Liver (tissue), 8 donors: ENCODE measurements at regions not wholly inside any gene's neighbourhood (a gene's known extent, or its start where the extent isn't known, plus 50 kb on each side); places are given as distances from the start of the nearest gene placed in this dataset.

Experiments
- DNase-seq: peaks from one replicate; pipeline ENCODE4 v3.0.0-alpha.2; 2017; ENCODE audit warnings: low spot score
- H3K27ac ChIP-seq, 2 donors: one replicate each; pipeline ENCODE4 v1.7.0; 2013; ENCODE audit warnings: inconsistent platforms in 2 of 2, low read length in 2 of 2, control low read depth in 1 of 2, low read depth in 1 of 2, mild to moderate bottlenecking in 1 of 2
- H3K27me3 ChIP-seq, 4 donors: one replicate each; pipeline versions ENCODE4 v1.6.1 to v1.7.0; 2013; ENCODE audit warnings: low read length in 3 of 4, inconsistent platforms in 1 of 4, mild to moderate bottlenecking in 1 of 4, moderate library complexity in 1 of 4; ENCODE audit not compliant: control insufficient read depth in 4 of 4, insufficient read depth in 4 of 4
- H3K36me3 ChIP-seq, 4 donors: one replicate each; pipeline versions ENCODE4 v1.6.1 to v1.7.0; 2013; ENCODE audit warnings: low read length in 3 of 4, mild to moderate bottlenecking in 3 of 4, low read depth in 1 of 4, moderate library complexity in 1 of 4; ENCODE audit not compliant: control insufficient read depth in 4 of 4, insufficient read depth in 3 of 4
- H3K4me1 ChIP-seq, 4 donors: one replicate each; pipeline versions ENCODE4 v1.6.1 to v1.7.0; 2013; ENCODE audit warnings: low read length in 3 of 4, mild to moderate bottlenecking in 3 of 4, moderate library complexity in 1 of 4; ENCODE audit not compliant: control insufficient read depth in 4 of 4, insufficient read depth in 4 of 4
- H3K4me3 ChIP-seq, 3 donors: one replicate each; pipeline versions ENCODE4 v1.6.1 to v1.7.0; 2013; ENCODE audit warnings: low read length in 3 of 3, control low read depth in 1 of 3, low read depth in 1 of 3, mild to moderate bottlenecking in 1 of 3
- H3K9ac ChIP-seq, 2 donors: one replicate each; pipeline ENCODE4 v1.7.0; 2013; ENCODE audit warnings: low read length in 2 of 2, mild to moderate bottlenecking in 2 of 2, moderate library complexity in 2 of 2, control low read depth in 1 of 2, low read depth in 1 of 2
- H3K9me3 ChIP-seq, 4 donors: one replicate each; pipeline versions ENCODE4 v1.6.1 to v1.7.0; 2013; ENCODE audit warnings: low read length in 3 of 4; ENCODE audit not compliant: control insufficient read depth in 4 of 4
- ATF3 ChIP-seq: IDR thresholded peaks from 2 replicates; pipeline ENCODE4 v1.6.1; 2016; ENCODE audit warnings: antibody characterized with exemption
- CTCF ChIP-seq: fragments of 150-350 bp; IDR thresholded peaks from 2 replicates; pipeline ENCODE4 v1.5.1; 2017; ENCODE audit warnings: improper control_type of control experiment, low read depth, low read length; ENCODE audit not compliant: missing input control
- EGR1 ChIP-seq, 2 donors: IDR thresholded peaks; 2 replicates each; pipeline ENCODE4 v1.6.1; 2016 to 2018; ENCODE audit warnings: antibody characterized with exemption in 2 of 2, low read depth in 2 of 2
- FOXA2 ChIP-seq: IDR thresholded peaks from 2 replicates; pipeline ENCODE4 v1.6.1; 2016; ENCODE audit warnings: antibody characterized with exemption
- GABPA ChIP-seq, 2 donors: IDR thresholded peaks in 1 of 2; conservative IDR thresholded peaks in 1 of 2; 2 replicates each; pipeline ENCODE4 v1.6.1; 2016; ENCODE audit warnings: antibody characterized with exemption in 2 of 2, mild to moderate bottlenecking in 1 of 2, moderate library complexity in 1 of 2
- HNF4A ChIP-seq, 2 donors: conservative IDR thresholded peaks; 2 replicates each; pipeline ENCODE4 v1.6.1; 2016; ENCODE audit warnings: antibody characterized with exemption in 2 of 2, mild to moderate bottlenecking in 2 of 2
- HNF4G ChIP-seq: IDR thresholded peaks from 2 replicates; pipeline ENCODE4 v1.6.1; 2016; ENCODE audit warnings: antibody characterized with exemption
- JUND ChIP-seq, 2 donors: IDR thresholded peaks; 2 replicates each; pipeline ENCODE4 v1.6.1; 2016; ENCODE audit warnings: antibody characterized with exemption in 2 of 2
- MAX ChIP-seq: IDR thresholded peaks from 2 replicates; pipeline ENCODE4 v1.6.1; 2016; ENCODE audit warnings: antibody characterized with exemption
- RAD21 ChIP-seq, 2 donors: IDR thresholded peaks; 2 replicates each; pipeline ENCODE4 v1.6.1; 2016; ENCODE audit warnings: antibody characterized with exemption in 2 of 2, mild to moderate bottlenecking in 2 of 2
- REST ChIP-seq: IDR thresholded peaks from 2 replicates; pipeline ENCODE4 v1.6.1; 2016; ENCODE audit warnings: antibody characterized with exemption, mild to moderate bottlenecking
- RXRA ChIP-seq, 2 donors: IDR thresholded peaks; 2 replicates each; pipeline ENCODE4 v1.6.1; 2017 to 2018; ENCODE audit warnings: antibody characterized with exemption in 2 of 2, mild to moderate bottlenecking in 1 of 2
- SP1 ChIP-seq: IDR thresholded peaks from 2 replicates; pipeline ENCODE4 v1.6.1; 2018; ENCODE audit warnings: antibody characterized with exemption, mild to moderate bottlenecking
- TAF1 ChIP-seq: conservative IDR thresholded peaks from 2 replicates; pipeline ENCODE4 v1.6.1; 2016; ENCODE audit warnings: antibody characterized with exemption, mild to moderate bottlenecking
- YY1 ChIP-seq: IDR thresholded peaks from 2 replicates; pipeline ENCODE4 v1.6.1; 2016; ENCODE audit warnings: antibody characterized with exemption, mild to moderate bottlenecking
- ZBTB33 ChIP-seq: IDR thresholded peaks from 2 replicates; pipeline ENCODE4 v1.6.1; 2016; ENCODE audit warnings: antibody characterized with exemption
- WGBS: extraction: QIAGEN DNeasy Blood & Tissue Kit; methylation state at CpG from one replicate; pipeline ENCODE4 v1.1.7; 2013; 5-methylcytosine and 5-hydroxymethylcytosine counted together
- donor health status: healthy.
- donor health status: healthy.
- donor health status: healthy.
- donor health status: healthy.
- donor health status: healthy.

- H3K4me1 ChIP-seq: peaks cover 0 to 5% (median 2%) of the 10 kb centered on the region in 4 donors
- H3K36me3 ChIP-seq: no peaks in the 10 kb centered on the region
- 93% methylated on average over 4 of the region's 4 CpGs for WGBS
- DNase-seq: no peak
- H3K27me3 ChIP-seq: no peaks in the 10 kb centered on the region
- no peak overlapping the region for H3K9ac ChIP-seq
- H3K4me3 ChIP-seq: no peak overlapping the region
- TF ChIP-seq TAF1 (no peak), EGR1 (IDR thresholded peaks at IDR 0.05; ENCODE audit: low read depth in 2 of 2) (no peak), JUND (IDR thresholded peaks at IDR 0.05) (no peak), GABPA (IDR thresholded peaks at IDR 0.05 in 1 of 2, conservative IDR thresholded peaks at IDR 0.05 in 1 of 2) (no peak), FOXA2 (no peak), RXRA (IDR thresholded peaks at IDR 0.05) (no peak), ATF3 (no peak), RAD21 (IDR thresholded peaks at IDR 0.05) (no peak), SP1 (no peak), ZBTB33 (no peak), YY1 (no peak), MAX (no peak)
- no peak overlapping the region for H3K27ac ChIP-seq
- no peaks in the 10 kb centered on the region for H3K9me3 ChIP-seq
Measured at GRCh38 chr3:161794551-161794950, 297.9 kb downstream of the OTOL1 start.

- no peaks in the 10 kb centered on the region for H3K9me3 ChIP-seq
- TF ChIP-seq HNF4G: no peak
- no peak for TF ChIP-seq RXRA (IDR thresholded peaks at IDR 0.05)
- TF ChIP-seq FOXA2: no peak
- no peak for TF ChIP-seq HNF4A (conservative IDR thresholded peaks at IDR 0.05)
- TF ChIP-seq EGR1 (IDR thresholded peaks at IDR 0.05; ENCODE audit: low read depth in 2 of 2): no peak
- TF ChIP-seq YY1: no peak
- TF ChIP-seq SP1: no peak
- no peak for TF ChIP-seq REST
- no peak for TF ChIP-seq ATF3
- no peak for TF ChIP-seq CTCF
- no peak for DNase-seq
- no peaks in the 10 kb centered on the region for H3K36me3 ChIP-seq
- no peaks in the 10 kb centered on the region for H3K27me3 ChIP-seq
- H3K9ac ChIP-seq: no peak overlapping the region
- H3K4me3 ChIP-seq: no peak overlapping the region
- H3K4me1 ChIP-seq: peaks cover 0 to 5% (median 2%) of the 10 kb centered on the region in 4 donors
- H3K27ac ChIP-seq: no peak overlapping the region
Measured at GRCh38 chr3:161796312-161796711, 299.7 kb downstream of the OTOL1 start.
